IPS DF 19.7 (cell line): ENCODE measurements at regions not wholly inside any gene's neighbourhood (a gene's known extent, or its start where the extent isn't known, plus 50 kb on each side); places are given as distances from the start of the nearest gene placed in this dataset.
A peak's percentile ranks its signal among the peaks of the same experiment; 100 is the strongest.

Experiments
- DNase-seq: peaks from one replicate; pipeline ENCODE4 v3.0.0-alpha.2; 2013; ENCODE audit warnings: low read depth, low spot score

- DNase-seq = no peak
Measured at GRCh38 chr10:129258283-129258923, 208.6 kb upstream of the MGMT start.

DNA sequence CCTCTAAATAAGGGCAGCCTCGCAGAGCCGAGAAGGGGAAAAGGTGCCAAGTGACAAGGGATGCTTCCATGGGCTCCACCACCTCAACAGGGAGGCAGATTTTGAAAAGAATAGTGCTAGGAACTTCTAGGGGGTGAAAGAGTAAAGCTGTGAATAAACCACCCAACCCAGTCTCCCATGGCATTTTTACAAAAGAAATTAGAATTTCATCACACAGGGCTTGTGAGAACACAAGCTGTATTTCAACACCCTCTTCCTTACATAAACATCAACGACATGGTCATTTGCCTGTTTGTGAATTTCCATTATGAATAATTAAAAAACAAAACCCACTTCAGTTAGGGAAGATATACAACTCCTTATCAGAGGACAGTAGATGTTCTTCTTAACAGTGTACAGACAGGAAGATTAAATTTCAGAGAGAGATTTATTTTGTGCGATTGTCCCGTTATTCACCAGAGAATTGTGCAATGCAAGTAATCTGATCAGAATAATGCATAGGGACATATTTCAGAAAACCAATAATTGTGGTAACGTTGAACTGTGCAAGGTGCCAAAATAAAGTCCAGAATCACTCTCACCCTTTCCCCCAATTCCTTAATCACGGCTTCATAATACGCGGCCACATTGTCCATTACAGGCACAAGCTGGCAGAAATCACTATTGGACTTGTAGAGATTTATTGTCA, 207.8 kb upstream of the MGMT start:
- DNase-seq = no peak

- no peak for DNase-seq
Measured at GRCh38 chr10:129272176-129272575, 194.9 kb upstream of the MGMT start.

- no peak for DNase-seq
Measured at GRCh38 chr10:129272866-129273650, 194.0 kb upstream of the MGMT start.

DNA sequence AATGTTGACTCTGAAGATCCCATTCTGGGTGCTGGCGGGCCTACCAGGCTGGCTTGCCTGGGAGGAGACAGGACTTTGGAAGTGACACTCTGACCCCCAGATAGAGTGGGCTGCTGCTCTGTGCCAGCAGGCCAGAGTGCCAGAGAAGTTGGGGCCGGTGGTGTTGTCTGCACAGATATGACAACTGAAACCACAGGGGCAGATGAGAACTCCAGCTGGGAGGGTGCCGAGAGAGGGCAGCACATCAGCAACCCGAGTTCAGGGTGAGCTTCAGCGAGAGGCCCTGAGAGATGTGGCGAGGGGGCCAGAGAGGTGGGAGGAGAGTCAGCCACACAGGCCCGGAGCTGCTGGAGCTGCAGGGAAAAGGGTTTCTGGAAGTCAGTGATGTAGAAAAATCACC, 193.2 kb upstream of the MGMT start:
- no peak for DNase-seq

GRCh38 chr10:129274748-129275474, 192.1 kb upstream of the MGMT start:
- peak; percentile 25 for DNase-seq

GRCh38 chr10:129275886-129276285, 191.2 kb upstream of the MGMT start:
- DNase-seq = no peak

DNA sequence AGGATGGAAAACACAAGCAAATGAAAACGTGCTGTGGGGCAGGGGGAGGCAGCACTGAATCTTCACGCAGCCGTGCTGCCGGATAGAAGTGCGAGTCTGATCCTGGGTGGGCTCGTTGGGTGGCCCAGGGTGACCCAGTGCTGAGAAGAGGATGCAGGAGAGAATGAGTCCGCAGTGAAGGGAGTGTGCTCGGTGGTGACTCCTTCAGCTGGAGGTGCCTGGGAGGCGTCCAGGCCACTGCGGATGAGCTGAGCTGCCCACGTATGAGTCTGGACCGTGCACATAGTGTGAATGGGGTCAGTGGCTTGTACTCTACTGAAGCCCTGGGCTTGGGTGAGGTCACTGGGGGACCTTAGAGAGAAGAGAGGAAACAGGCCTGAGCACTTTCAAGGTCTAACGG, 190.0 kb upstream of the MGMT start:
- no peak for DNase-seq

DNA sequence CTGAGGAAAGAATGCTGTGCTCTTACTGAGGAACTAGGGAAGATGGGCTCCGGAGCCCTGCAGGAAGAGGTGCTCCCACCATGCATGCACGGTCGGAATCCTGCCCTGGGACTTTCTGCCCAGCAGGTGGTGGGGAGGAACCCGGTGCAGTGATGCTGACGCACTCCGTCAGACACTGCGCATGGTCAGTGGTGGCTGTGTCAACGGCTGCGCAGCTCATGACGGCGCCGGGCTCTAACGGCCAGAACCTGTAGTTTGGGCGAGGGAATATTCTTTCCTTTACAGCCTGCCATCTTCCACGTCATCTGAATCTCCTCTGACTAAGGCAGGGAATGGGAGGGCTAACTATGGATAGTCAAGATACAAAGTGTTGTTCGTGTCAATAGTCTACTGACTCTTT, 189.2 kb upstream of the MGMT start:
- no peak for DNase-seq

GRCh38 chr10:129278686-129279085, 188.4 kb upstream of the MGMT start:
- no peak for DNase-seq

- DNase-seq = no peak
Measured at GRCh38 chr10:129279446-129280154, 187.4 kb upstream of the MGMT start.

DNA sequence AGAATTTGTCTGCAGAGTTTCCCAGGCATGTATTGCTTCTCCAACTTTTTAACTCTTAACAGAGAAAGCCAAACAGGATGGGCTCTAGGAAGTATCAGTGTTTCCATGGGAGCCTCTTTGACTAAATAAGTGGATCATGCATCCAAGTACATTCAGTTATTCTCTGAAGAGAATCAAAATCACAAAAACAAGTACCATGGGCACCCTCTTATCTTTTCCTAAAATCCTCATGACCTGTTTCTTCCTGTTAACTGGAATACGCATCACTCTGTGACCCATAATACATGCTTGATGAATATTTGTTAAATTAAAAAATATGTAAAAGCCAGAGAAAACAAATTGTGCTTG, 186.9 kb upstream of the MGMT start:
- DNase-seq = no peak

GRCh38 chr10:129280908-129281586, 186.0 kb upstream of the MGMT start:
- DNase-seq = no peak

DNA sequence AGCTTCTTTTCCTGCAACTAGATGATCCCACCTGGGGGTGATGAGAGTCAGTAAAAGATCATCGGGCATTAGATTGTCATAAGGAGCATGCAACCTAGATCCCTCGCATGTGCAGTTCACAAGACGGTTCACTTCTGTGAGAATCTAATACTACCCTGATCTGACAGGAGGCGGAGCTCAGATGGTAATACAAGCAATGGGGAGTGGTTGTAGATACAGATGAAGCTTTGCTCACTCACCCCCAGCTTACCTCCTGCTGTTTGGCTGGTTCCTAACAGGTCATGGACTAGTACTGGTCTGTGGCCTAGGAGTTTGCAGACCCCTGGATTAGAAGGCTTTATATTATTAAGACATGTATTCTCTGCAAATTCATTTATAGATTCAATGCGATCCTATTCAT, 181.6 kb upstream of the MGMT start:
- DNase-seq = no peak

- DNase-seq = no peak
Measured at GRCh38 chr10:129288999-129289584, 177.9 kb upstream of the MGMT start.

DNA sequence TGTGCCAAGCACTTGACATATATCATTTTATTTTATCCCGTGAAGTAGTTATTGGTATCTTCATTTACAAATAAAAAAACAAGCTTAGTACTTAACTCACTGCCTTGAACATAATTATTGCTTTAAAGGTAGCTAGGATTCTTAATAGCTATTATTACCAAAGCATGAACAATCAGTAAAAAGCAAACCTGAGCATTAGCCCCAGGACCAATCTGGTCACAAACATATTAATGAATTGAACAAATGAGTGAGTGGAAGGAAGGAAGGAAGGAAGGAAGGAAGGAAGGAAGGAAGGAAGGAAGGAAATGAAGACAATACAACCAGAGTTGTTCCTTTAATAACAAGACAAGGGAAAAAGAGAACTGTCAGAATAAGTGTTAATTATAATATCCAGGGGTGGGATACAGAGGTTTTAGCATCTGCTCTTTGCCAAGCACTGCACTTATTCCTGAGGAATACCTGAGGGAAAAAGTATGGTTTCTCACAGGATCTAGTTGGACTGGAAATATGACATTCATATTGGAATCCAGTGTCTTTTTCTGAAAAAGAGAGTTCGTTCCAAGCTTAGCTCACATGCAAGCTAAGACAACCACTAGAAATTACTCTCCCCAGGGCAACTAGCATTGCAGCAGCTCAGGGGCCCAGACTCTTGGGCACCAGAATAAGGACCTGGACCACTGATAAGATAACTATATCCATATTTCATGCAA, 172.9 kb upstream of the MGMT start:
- no peak for DNase-seq

DNA sequence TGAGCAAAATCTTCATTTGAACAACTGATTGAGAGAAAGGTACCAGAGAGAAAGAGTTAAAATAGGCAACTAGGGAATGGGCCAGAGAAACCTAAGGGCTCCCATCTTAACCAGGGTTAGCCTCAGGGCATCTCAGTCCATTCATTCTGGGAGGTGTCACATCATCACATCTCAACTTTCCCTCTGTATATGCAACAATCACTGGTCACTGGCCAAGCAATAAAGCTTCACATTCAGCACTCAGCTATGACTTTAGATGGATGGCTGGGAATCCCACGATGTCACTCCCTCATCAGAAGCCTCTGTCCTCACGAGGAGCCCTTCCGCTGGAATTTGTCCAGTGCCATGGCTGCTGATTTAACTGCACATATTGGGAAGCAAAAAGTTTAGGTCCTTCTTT, 172.1 kb upstream of the MGMT start:
- no peak for DNase-seq

GRCh38 chr10:129305046-129305445, 162.0 kb upstream of the MGMT start:
- DNase-seq = no peak

DNA sequence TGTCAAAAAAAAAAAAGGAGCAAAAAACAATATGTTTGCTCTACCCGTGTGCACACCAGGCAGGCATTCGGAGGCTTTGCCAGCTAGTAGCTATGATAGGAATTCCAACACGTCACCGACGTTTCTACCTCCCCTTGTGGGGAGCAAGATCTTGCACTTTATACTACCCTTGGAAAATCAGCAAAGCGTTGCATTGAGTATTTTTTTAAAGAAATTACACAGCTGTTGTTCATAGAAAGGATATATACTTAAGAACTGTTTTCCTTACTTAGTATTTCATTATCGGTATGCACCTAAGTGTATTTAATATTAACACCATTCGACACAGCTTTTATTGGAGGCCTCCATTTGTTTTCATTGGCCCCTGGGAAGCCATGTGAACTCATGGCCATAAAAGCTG, 159.9 kb upstream of the MGMT start:
- DNase-seq = no peak

DNA sequence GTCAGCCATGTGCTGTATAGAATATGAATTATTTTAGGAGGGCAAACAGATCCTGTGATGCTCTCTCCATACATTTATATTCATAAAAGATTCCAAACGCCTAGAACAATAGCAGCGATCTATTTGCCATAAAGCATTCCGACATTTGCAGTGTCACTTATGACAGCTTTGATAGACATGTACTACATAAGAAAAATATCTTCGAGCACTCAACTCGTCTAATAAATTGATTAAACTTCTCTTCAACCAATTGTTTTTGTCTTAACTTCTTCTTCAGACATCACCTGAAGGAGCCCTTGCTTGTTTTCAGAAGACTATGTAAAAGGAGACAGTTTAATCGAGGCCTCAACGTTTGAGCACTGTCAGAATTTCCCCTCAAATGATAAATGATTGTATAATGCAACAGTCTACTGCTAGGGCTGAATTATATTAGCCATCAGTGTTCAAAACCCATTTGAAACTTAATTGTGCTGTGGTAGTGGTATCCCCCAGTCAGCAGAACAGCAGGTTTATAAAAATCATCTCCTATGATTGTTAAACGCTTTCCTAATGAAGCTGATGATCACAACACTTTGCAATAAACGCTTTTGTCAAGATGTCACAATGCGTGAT, 158.0 kb upstream of the MGMT start:
- no peak for DNase-seq
